HL-60 (cell line): ENCODE measurements at regions not wholly inside any gene's neighbourhood (a gene's known extent, or its start where the extent isn't known, plus 50 kb on each side); places are given as distances from the start of the nearest gene placed in this dataset.

Experiments used
- CTCF ChIP-seq: IDR thresholded peaks from one replicate; pipeline ENCODE4 v1.5.1; 2011; ENCODE audit warnings: low read length, control low read depth, inconsistent platforms; ENCODE audit not compliant: insufficient read depth
- POLR2AphosphoS5 ChIP-seq: IDR thresholded peaks from 2 replicates; pipeline ENCODE4 v1.6.1; 2012; ENCODE audit warnings: low read depth
- REST ChIP-seq: IDR thresholded peaks from 2 replicates; pipeline ENCODE4 v1.6.1; 2012; ENCODE audit warnings: low read depth; ENCODE audit not compliant: insufficient replicate concordance

- TF ChIP-seq CTCF, result no peak
- TF ChIP-seq POLR2AphosphoS5, result no peak
- no peak for TF ChIP-seq REST
Observed at GRCh38 chr7:97555857-97556421, 175.9 kb upstream of the TAC1 start.
